H9 (cell line): ENCODE measurements at regions not wholly inside any gene's neighbourhood (a gene's known extent, or its start where the extent isn't known, plus 50 kb on each side); places are given as distances from the start of the nearest gene placed in this dataset.

Source experiments
- DNase-seq: peaks from one replicate; pipeline ENCODE4 v3.0.0-alpha.2; 2017
- H2AFZ ChIP-seq: one replicate; pipeline ENCODE4 v1.6.1; 2013; ENCODE audit warnings: mild to moderate bottlenecking, low read length, control low read depth, moderate library complexity
- H2AK5ac ChIP-seq: 2 replicates; pipeline ENCODE4 v1.6.1; 2013; ENCODE audit warnings: low read length, control low read depth, mixed read lengths; ENCODE audit not compliant: insufficient read length
- H2BK120ac ChIP-seq: one replicate; pipeline ENCODE4 v1.6.1; 2013; ENCODE audit warnings: low read depth, mild to moderate bottlenecking, low read length, control low read depth, inconsistent platforms; ENCODE audit not compliant: poor library complexity, severe bottlenecking
- H2BK12ac ChIP-seq: 2 replicates; pipeline ENCODE4 v1.6.1; 2013; ENCODE audit warnings: low read length, control low read depth, mixed read lengths, low read depth; ENCODE audit not compliant: insufficient read length
- H2BK15ac ChIP-seq: 2 replicates; pipeline ENCODE4 v1.6.1; 2013; ENCODE audit warnings: low read depth, low read length, control low read depth
- H2BK20ac ChIP-seq: one replicate; pipeline ENCODE4 v1.6.1; 2013; ENCODE audit warnings: low read depth, mild to moderate bottlenecking, low read length, control low read depth, inconsistent platforms; ENCODE audit not compliant: poor library complexity, severe bottlenecking
- H2BK5ac ChIP-seq: 2 replicates; pipeline ENCODE4 v1.6.1; 2013; ENCODE audit warnings: low read length, control low read depth, mixed read lengths; ENCODE audit not compliant: insufficient read length
- H3K14ac ChIP-seq: 2 replicates; pipeline ENCODE4 v1.6.1; 2013; ENCODE audit warnings: low read length, control low read depth; ENCODE audit not compliant: insufficient read depth
- H3K18ac ChIP-seq: 2 replicates; pipeline ENCODE4 v1.6.1; 2013; ENCODE audit warnings: low read depth, mild to moderate bottlenecking, mixed read lengths, low read length, control low read depth; ENCODE audit not compliant: insufficient read length
- H3K23ac ChIP-seq: 2 replicates; pipeline ENCODE4 v1.6.1; 2013; ENCODE audit warnings: low read length, control low read depth, mixed read lengths, low read depth; ENCODE audit not compliant: insufficient read length
- H3K23me2 ChIP-seq: 2 replicates; pipeline ENCODE4 v1.6.1; 2013; ENCODE audit warnings: low read depth, mild to moderate bottlenecking, mixed read lengths, low read length, control low read depth; ENCODE audit not compliant: insufficient read length, poor library complexity, severe bottlenecking
- H3K27ac ChIP-seq: 2 replicates; pipeline ENCODE4 v1.5.1; 2013; ENCODE audit warnings: low read length, control low read depth, mixed read lengths, low read depth; ENCODE audit not compliant: insufficient read length
- H3K27me3 ChIP-seq: 2 replicates; pipeline ENCODE4 v1.6.1; 2013; ENCODE audit warnings: low read length, control low read depth, inconsistent platforms; ENCODE audit not compliant: insufficient read depth
- H3K4ac ChIP-seq: 2 replicates; pipeline ENCODE4 v1.6.1; 2013; ENCODE audit warnings: low read depth, mild to moderate bottlenecking, control low read depth, inconsistent platforms, low read length, moderate library complexity
- H3K4me1 ChIP-seq: 2 replicates; pipeline ENCODE4 v1.6.1; 2013; ENCODE audit warnings: low read length, control low read depth, inconsistent platforms; ENCODE audit not compliant: insufficient read depth
- H3K4me2 ChIP-seq: 2 replicates; pipeline ENCODE4 v1.6.1; 2013; ENCODE audit warnings: low read length, control low read depth, mixed read lengths; ENCODE audit not compliant: insufficient read length, insufficient read depth
- H3K56ac ChIP-seq: 2 replicates; pipeline ENCODE4 v1.6.1; 2013; ENCODE audit warnings: low read depth, mild to moderate bottlenecking, mixed read lengths, low read length, control low read depth; ENCODE audit not compliant: insufficient read length
- H3K79me1 ChIP-seq: 2 replicates; pipeline ENCODE4 v1.6.1; 2013; ENCODE audit warnings: low read depth, mild to moderate bottlenecking, moderate library complexity, low read length, control low read depth, inconsistent platforms; ENCODE audit not compliant: insufficient read depth, poor library complexity, severe bottlenecking
- H3K79me2 ChIP-seq: 2 replicates; pipeline ENCODE4 v1.6.1; 2013; ENCODE audit warnings: low read length, control low read depth, inconsistent platforms; ENCODE audit not compliant: insufficient read depth
- H3K9ac ChIP-seq: 2 replicates; pipeline ENCODE4 v1.6.1; 2013; ENCODE audit warnings: low read length, control low read depth, mixed read lengths; ENCODE audit not compliant: insufficient read length; ENCODE audit errors: extremely low read depth
- H3K9me3 ChIP-seq: one replicate; pipeline ENCODE4 v1.6.1; 2013; ENCODE audit warnings: low read depth, low read length, inconsistent platforms; ENCODE audit not compliant: control insufficient read depth
- H3T11ph ChIP-seq: one replicate; pipeline ENCODE4 v1.6.1; 2013; ENCODE audit warnings: mild to moderate bottlenecking, low read length, control low read depth, inconsistent platforms
- H4K20me1 ChIP-seq: one replicate; pipeline ENCODE4 v1.6.1; 2013; ENCODE audit not compliant: control insufficient read depth, insufficient read length, insufficient read depth
- H4K5ac ChIP-seq: 2 replicates; pipeline ENCODE4 v1.6.1; 2013; ENCODE audit warnings: low read depth, mild to moderate bottlenecking, mixed read lengths, low read length, control low read depth; ENCODE audit not compliant: insufficient read length
- H4K8ac ChIP-seq: replicated peaks from 2 replicates; pipeline ENCODE4 v1.6.1; 2013; ENCODE audit warnings: low read length, control low read depth, mixed read lengths, low read depth; ENCODE audit not compliant: insufficient read length
- H4K91ac ChIP-seq: 2 replicates; pipeline ENCODE4 v1.6.1; 2013; ENCODE audit warnings: low read depth, mild to moderate bottlenecking, moderate library complexity, mixed read lengths, low read length, control low read depth; ENCODE audit not compliant: insufficient read length
- H3K27ac Mint-ChIP-seq, 3 experiments: 2 replicates in 2 of 3; 3 replicates in 1 of 3; pipeline ENCODE4 v1.8.0; 2020 to 2021; ENCODE audit warnings: mixed read lengths in 3 of 3, mild to moderate bottlenecking in 1 of 3, moderate library complexity in 1 of 3
- H3K27me3 Mint-ChIP-seq: 2 replicates; pipeline ENCODE4 v1.8.0; 2021; ENCODE audit warnings: low read depth, mild to moderate bottlenecking, moderate library complexity, mixed read lengths
- H3K36me3 Mint-ChIP-seq, 3 experiments: 2 replicates in 2 of 3; 3 replicates in 1 of 3; pipeline ENCODE4 v1.8.0; 2020 to 2021; ENCODE audit warnings: low read depth in 3 of 3, mixed read lengths in 3 of 3; ENCODE audit not compliant: insufficient read depth in 1 of 3
- H3K4me1 Mint-ChIP-seq, 2 experiments: 2 replicates each; pipeline ENCODE4 v1.8.0; 2020; ENCODE audit warnings: mixed read lengths in 2 of 2
- H3K4me3 Mint-ChIP-seq, 2 experiments: 2 replicates in 1 of 2; 3 replicates in 1 of 2; pipeline ENCODE4 v1.8.0; 2020 to 2021; ENCODE audit warnings: mild to moderate bottlenecking in 2 of 2, mixed read lengths in 2 of 2, moderate library complexity in 1 of 2
- H3K9me3 Mint-ChIP-seq, 2 experiments: 2 replicates in 1 of 2; 3 replicates in 1 of 2; pipeline ENCODE4 v1.8.0; 2020; ENCODE audit warnings: mild to moderate bottlenecking in 2 of 2, mixed read lengths in 2 of 2, moderate library complexity in 1 of 2
- WGBS: extraction: QIAGEN DNeasy Blood & Tissue Kit; methylation state at CpG from one replicate; pipeline ENCODE4 v1.1.7; 2013; ENCODE audit warnings: missing lambda C conversion rate, low lambda C conversion rate, mixed read lengths; ENCODE audit not compliant: insufficient read length; ENCODE audit errors: extremely low coverage; 5-methylcytosine and 5-hydroxymethylcytosine counted together
- TF ChIP-seq, protein P1 (sequence below): fragments of 200-600 bp; sonication (generic); conservative IDR thresholded peaks from 3 replicates; pipeline ENCODE4 v1.8.0; 2021; ENCODE audit warnings: antibody characterized with exemption, mild to moderate bottlenecking

DNA sequence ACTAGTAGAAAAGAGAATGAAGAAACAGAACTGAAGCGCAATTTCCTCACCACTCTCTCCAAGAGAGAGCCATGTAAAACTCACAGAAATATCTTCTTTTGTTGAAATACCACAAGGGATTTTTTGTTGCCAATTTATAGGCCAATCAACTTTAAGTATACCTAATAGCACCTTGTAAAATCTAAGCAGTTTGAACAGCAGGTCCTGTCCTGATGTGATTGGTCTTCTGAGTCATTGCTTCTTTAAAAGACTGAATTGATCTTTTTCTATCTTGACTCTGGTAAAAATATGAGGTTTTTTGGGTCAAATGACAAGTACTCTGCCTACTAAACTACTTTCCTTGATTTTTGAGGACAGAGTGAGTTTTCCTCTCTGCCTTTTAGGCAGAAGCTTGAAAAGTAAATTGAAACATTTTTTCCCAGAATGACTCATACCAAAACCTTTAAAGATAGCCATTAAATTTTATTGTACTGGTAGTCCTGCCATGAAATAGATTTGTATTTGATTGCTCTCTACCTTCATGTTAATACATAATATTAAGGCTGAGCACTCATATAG is 343.9 kb upstream of the CBLB start:
- no peaks in the 10 kb centered on the region for H3K4me1 ChIP-seq
- H3K36me3 Mint-ChIP-seq: peaks cover 0 to 9% (median 0%) of the 10 kb centered on the region in 3 experiments; a peak in 1 of 7 replicates
- H4K8ac ChIP-seq: no peak overlapping the region
- TF ChIP-seq, protein P1, sequence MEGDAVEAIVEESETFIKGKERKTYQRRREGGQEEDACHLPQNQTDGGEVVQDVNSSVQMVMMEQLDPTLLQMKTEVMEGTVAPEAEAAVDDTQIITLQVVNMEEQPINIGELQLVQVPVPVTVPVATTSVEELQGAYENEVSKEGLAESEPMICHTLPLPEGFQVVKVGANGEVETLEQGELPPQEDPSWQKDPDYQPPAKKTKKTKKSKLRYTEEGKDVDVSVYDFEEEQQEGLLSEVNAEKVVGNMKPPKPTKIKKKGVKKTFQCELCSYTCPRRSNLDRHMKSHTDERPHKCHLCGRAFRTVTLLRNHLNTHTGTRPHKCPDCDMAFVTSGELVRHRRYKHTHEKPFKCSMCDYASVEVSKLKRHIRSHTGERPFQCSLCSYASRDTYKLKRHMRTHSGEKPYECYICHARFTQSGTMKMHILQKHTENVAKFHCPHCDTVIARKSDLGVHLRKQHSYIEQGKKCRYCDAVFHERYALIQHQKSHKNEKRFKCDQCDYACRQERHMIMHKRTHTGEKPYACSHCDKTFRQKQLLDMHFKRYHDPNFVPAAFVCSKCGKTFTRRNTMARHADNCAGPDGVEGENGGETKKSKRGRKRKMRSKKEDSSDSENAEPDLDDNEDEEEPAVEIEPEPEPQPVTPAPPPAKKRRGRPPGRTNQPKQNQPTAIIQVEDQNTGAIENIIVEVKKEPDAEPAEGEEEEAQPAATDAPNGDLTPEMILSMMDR: no peak
- H3K14ac ChIP-seq: no peak overlapping the region
- H2BK12ac ChIP-seq: no peak overlapping the region
- DNase-seq: no peak
- H3K4ac ChIP-seq: no peak overlapping the region
- H3T11ph ChIP-seq: no peak overlapping the region
- no peaks in the 10 kb centered on the region for H4K20me1 ChIP-seq
- no peak overlapping the region for H3K56ac ChIP-seq
- no peak overlapping the region for H3K4me2 ChIP-seq
- H3K79me2 ChIP-seq: no peaks in the 10 kb centered on the region
- no peaks in the 10 kb centered on the region for H3K9me3 ChIP-seq
- H2BK120ac ChIP-seq: no peak overlapping the region
- WGBS: no CpG with 5 or more reads among the region's 1 CpG
- H4K91ac ChIP-seq: no peak overlapping the region
- no peak overlapping the region for H3K18ac ChIP-seq
- H3K4me1 Mint-ChIP-seq: no peaks in the 10 kb centered on the region
- no peaks in the 10 kb centered on the region for H3K27me3 Mint-ChIP-seq
- no peak overlapping the region for H2BK20ac ChIP-seq
- no peak overlapping the region for H3K23ac ChIP-seq
- H3K9me3 Mint-ChIP-seq: peaks cover 0 to 5% of the 10 kb centered on the region in 2 experiments; a peak in 2 of 5 replicates
- H2BK15ac ChIP-seq: no peak overlapping the region
- no peak overlapping the region for H3K27ac ChIP-seq
- no peaks in the 10 kb centered on the region for H3K23me2 ChIP-seq
- H2BK5ac ChIP-seq: no peak overlapping the region
- no peak overlapping the region for H3K9ac ChIP-seq
- no peak overlapping the region for H3K27ac Mint-ChIP-seq
- no peak overlapping the region for H4K5ac ChIP-seq
- H3K79me1 ChIP-seq: no peaks in the 10 kb centered on the region
- H3K4me3 Mint-ChIP-seq: no peak overlapping the region
- H2AK5ac ChIP-seq: no peak overlapping the region
- H2AFZ ChIP-seq: no peak overlapping the region
- no peaks in the 10 kb centered on the region for H3K27me3 ChIP-seq
